Activated naive CD4-positive, alpha-beta T cell treated with anti-CD3 and anti-CD28 coated beads, Interleukin-2, amount 50 U/mL, for 24 hours (primary cell): ENCODE measurements at regions not wholly inside any gene's neighbourhood (a gene's known extent, or its start where the extent isn't known, plus 50 kb on each side); places are given as distances from the start of the nearest gene placed in this dataset.

Source experiments
- H3K27ac Mint-ChIP-seq: one replicate; pipeline ENCODE4 v1.8.0; 2021; ENCODE audit warnings: mild to moderate bottlenecking, mixed read lengths
- H3K27me3 Mint-ChIP-seq: one replicate; pipeline ENCODE4 v1.8.0; 2021; ENCODE audit warnings: mixed read lengths
- H3K36me3 Mint-ChIP-seq: one replicate; pipeline ENCODE4 v1.8.0; 2021; ENCODE audit warnings: mixed read lengths
- H3K4me1 Mint-ChIP-seq: one replicate; pipeline ENCODE4 v1.8.0; 2021; ENCODE audit warnings: mixed read lengths
- H3K4me3 Mint-ChIP-seq: one replicate; pipeline ENCODE4 v1.8.0; 2021; ENCODE audit warnings: mild to moderate bottlenecking, mixed read lengths
- H3K9me3 Mint-ChIP-seq: one replicate; pipeline ENCODE4 v1.8.0; 2021; ENCODE audit warnings: mixed read lengths

- no peak overlapping the region for H3K27ac Mint-ChIP-seq
- H3K27me3 Mint-ChIP-seq, result no peaks in the 10 kb centered on the region
- H3K4me1 Mint-ChIP-seq, result peaks cover 3% of the 10 kb centered on the region
- peaks cover 5% of the 10 kb centered on the region for H3K9me3 Mint-ChIP-seq
- peaks cover 5% of the 10 kb centered on the region for H3K36me3 Mint-ChIP-seq
- no peak overlapping the region for H3K4me3 Mint-ChIP-seq
Observed at GRCh38 chr2:43106559-43107527, 119.6 kb downstream of the ZFP36L2 start.

DNA sequence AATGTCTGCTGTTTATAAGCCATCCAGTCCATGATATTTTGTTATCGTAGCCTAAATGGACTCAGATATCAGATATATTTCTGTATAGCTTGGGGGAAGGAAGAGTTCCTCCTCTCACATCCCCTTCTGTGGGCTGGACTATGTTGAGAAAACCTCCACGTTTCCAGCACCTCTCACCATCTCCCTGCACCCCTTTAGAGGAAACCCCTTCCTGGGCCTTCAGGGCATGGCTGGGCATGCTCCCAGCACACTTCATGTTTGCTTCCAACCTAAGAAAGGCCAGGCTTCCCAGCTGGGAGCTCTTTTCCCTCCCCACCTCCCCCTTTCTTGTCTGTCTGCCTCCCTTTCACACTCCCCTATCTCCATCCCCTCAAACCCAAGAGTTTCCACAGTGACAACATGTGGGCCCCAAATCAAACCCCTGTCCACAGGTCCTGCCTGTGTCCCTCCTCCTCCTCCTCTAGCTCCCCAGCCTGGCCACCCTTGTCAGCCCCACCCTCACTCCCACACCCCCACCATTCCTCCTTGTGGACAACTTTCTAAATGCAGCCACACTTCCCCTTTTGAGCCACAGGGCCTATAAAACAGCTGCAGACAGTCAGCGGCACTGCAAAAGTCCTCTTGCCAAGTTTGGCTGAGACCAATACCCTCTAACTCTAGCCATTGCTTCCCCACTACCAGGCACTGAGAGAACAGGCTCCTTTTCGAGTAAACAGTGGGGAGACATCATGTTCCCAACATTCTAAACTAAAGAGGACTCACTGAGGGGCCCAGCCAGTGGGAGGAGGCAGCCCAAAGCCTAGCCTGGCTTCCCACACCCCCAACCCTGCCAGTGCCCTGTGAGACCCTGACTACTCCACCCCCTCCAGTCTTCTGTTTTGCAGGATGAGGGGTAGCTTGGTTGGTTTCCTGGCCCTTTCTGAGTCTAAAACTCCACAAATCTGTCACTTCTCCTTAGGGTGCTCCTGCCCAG is 120.5 kb downstream of the ZFP36L2 start:
- H3K36me3 Mint-ChIP-seq, result peaks cover 5% of the 10 kb centered on the region
- H3K4me3 Mint-ChIP-seq, result no peak overlapping the region
- H3K27ac Mint-ChIP-seq, result no peak overlapping the region
- no peaks in the 10 kb centered on the region for H3K27me3 Mint-ChIP-seq
- H3K4me1 Mint-ChIP-seq, result peaks cover 3% of the 10 kb centered on the region
- peaks cover 5% of the 10 kb centered on the region for H3K9me3 Mint-ChIP-seq

DNA sequence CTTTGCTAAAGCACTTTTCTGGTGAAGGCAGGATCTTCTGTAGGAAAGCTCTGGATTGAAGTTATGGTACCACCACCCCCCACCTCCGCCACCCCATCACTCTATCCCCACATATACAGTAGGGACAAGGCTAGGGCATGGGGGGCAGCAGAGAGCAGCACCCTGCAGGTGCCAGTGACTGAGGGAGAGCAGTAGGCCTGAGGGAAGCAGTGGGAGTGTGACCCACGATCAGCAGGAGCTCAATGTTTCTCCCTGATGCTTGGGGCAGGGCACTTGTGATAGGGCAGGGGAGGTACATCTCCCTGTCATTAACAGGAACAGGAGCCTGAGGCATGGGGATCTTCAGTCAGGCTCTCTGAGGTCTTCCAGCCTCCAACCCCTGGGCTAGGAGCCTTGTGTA is 121.6 kb downstream of the ZFP36L2 start:
- H3K27ac Mint-ChIP-seq, result no peak overlapping the region
- peaks cover 5% of the 10 kb centered on the region for H3K9me3 Mint-ChIP-seq
- H3K4me3 Mint-ChIP-seq, result no peak overlapping the region
- no peaks in the 10 kb centered on the region for H3K27me3 Mint-ChIP-seq
- peaks cover 7% of the 10 kb centered on the region for H3K36me3 Mint-ChIP-seq
- H3K4me1 Mint-ChIP-seq, result peaks cover 3% of the 10 kb centered on the region

DNA sequence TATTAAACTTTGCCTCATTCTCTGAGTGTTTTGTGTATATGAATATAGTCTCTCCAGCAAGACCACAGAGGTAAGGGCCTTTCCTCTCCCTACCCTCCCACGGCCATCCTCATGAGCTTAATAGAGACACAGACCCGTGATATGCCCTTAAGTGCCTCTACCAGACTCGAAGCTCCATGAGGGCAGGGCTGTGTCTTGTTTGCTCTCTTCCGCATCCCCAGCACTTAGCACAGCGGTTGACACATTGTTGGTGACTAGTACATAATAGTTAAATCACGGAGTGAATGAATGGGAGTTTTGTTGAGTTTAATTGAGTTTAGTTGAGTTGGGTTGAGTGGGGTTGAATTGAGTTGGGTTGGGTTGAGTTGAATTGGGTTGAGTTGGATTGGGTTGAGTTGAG is 122.3 kb downstream of the ZFP36L2 start:
- Mint-ChIP-seq H3K4me3 (no peak overlapping the region), H3K27ac (no peak overlapping the region), H3K9me3 (peaks cover 5% of the 10 kb centered on the region), H3K4me1 (peaks cover 3% of the 10 kb centered on the region), H3K27me3 (no peaks in the 10 kb centered on the region), H3K36me3 (peaks cover 9% of the 10 kb centered on the region)

- Mint-ChIP-seq H3K9me3 (peaks cover 5% of the 10 kb centered on the region), H3K4me3 (no peak overlapping the region), H3K27ac (no peak overlapping the region), H3K36me3 (peaks cover 9% of the 10 kb centered on the region), H3K27me3 (no peaks in the 10 kb centered on the region), H3K4me1 (peaks cover 3% of the 10 kb centered on the region)
Observed at GRCh38 chr2:43103093-43103404, 123.4 kb downstream of the ZFP36L2 start.

DNA sequence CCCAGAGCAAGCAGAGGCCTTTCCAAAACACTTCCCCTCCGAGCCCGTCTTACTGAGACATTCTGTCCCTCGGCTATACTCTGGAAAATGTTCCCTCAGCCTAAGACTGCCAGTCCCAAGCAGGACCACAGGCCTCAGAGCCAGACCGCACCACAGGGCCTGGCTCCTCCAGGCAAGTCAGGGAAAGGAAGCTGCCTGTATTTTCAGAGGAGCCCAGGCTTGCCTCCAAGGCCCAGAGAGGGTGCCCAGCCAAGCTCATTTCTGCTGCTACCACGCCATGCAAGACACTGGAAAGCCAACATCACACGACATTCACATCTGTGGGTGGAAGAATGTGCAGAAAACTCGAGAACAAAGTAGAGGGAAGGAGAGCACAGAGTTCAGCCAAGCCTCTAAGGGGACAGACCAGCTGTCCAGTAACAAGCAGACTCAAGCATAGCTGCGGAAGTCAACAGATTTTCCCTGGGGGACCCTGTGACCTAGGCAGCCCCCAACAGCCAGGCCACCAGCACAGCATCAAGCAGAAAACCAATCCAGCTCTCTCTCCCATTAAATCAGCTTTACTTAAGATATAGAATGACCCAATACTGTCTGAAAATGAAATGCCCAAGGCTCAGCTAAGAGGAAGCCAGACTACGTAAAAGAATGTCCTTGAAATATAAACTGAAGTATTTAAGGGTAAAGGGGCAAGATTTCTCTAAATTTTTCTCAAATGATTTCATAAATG is 123.9 kb downstream of the ZFP36L2 start:
- Mint-ChIP-seq H3K36me3 (peaks cover 9% of the 10 kb centered on the region), H3K27me3 (no peaks in the 10 kb centered on the region), H3K4me3 (no peak overlapping the region), H3K27ac (no peak overlapping the region), H3K9me3 (peaks cover 5% of the 10 kb centered on the region), H3K4me1 (peaks cover 3% of the 10 kb centered on the region)

- H3K9me3 Mint-ChIP-seq, result peaks cover 5% of the 10 kb centered on the region
- H3K27me3 Mint-ChIP-seq, result no peaks in the 10 kb centered on the region
- peaks cover 11% of the 10 kb centered on the region for H3K36me3 Mint-ChIP-seq
- H3K27ac Mint-ChIP-seq, result no peak overlapping the region
- H3K4me1 Mint-ChIP-seq, result no peaks in the 10 kb centered on the region
- no peak overlapping the region for H3K4me3 Mint-ChIP-seq
Observed at GRCh38 chr2:43101751-43102150, 124.7 kb downstream of the ZFP36L2 start.

GRCh38 chr2:43100883-43101662 is 125.3 kb downstream of the ZFP36L2 start:
- Mint-ChIP-seq H3K36me3 (peaks cover 13% of the 10 kb centered on the region), H3K27ac (no peak overlapping the region), H3K4me1 (no peaks in the 10 kb centered on the region), H3K4me3 (no peak overlapping the region), H3K27me3 (no peaks in the 10 kb centered on the region), H3K9me3 (peaks cover 5% of the 10 kb centered on the region)

DNA sequence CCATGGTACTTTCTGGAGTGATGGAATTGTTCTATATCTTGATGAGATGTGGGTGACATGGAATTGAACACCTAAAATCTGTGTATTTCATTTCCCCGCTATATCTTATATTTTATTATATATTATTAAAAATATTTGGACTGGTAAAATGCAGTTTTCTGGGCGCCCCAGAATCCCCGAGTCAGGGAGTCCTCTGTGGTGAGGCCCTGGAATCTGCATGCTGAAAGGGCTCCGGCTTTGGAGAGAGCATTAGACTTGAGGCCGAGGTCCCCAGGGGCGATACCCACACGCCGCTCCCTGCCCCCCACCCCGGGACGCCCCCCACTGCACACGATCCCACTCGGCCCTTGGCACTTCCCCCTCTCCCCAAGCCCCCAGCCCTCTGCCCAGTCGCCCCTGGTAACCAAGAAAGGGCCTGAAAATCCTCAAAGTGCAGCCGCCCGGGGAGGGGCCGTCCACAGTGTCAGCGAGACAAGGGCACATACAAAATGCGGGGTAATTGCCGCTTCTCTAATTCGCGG is 126.0 kb downstream of the ZFP36L2 start:
- Mint-ChIP-seq H3K27me3 (no peaks in the 10 kb centered on the region), H3K27ac (no peak overlapping the region), H3K9me3 (peaks cover 5% of the 10 kb centered on the region), H3K36me3 (peaks cover 13% of the 10 kb centered on the region), H3K4me3 (no peak overlapping the region), H3K4me1 (no peaks in the 10 kb centered on the region)

GRCh38 chr2:43099797-43100196 is 126.6 kb downstream of the ZFP36L2 start:
- Mint-ChIP-seq H3K27ac (no peak overlapping the region), H3K4me3 (no peak overlapping the region), H3K36me3 (peaks cover 13% of the 10 kb centered on the region), H3K27me3 (no peaks in the 10 kb centered on the region), H3K4me1 (no peaks in the 10 kb centered on the region), H3K9me3 (peaks cover 5% of the 10 kb centered on the region)

- H3K36me3 Mint-ChIP-seq, result peaks cover 10% of the 10 kb centered on the region
- H3K4me1 Mint-ChIP-seq, result no peaks in the 10 kb centered on the region
- no peaks in the 10 kb centered on the region for H3K27me3 Mint-ChIP-seq
- H3K4me3 Mint-ChIP-seq, result no peak overlapping the region
- H3K27ac Mint-ChIP-seq, result no peak overlapping the region
- no peaks in the 10 kb centered on the region for H3K9me3 Mint-ChIP-seq
Observed at GRCh38 chr2:43098539-43098938, 127.9 kb downstream of the ZFP36L2 start.

- Mint-ChIP-seq H3K9me3 (no peaks in the 10 kb centered on the region), H3K27me3 (no peaks in the 10 kb centered on the region), H3K4me1 (no peaks in the 10 kb centered on the region), H3K36me3 (peaks cover 13% of the 10 kb centered on the region), H3K27ac (no peak overlapping the region), H3K4me3 (no peak overlapping the region)
Observed at GRCh38 chr2:43097644-43098408, 128.6 kb downstream of the ZFP36L2 start.

- Mint-ChIP-seq H3K27ac (no peak overlapping the region), H3K27me3 (no peaks in the 10 kb centered on the region), H3K4me1 (no peaks in the 10 kb centered on the region), H3K4me3 (no peak overlapping the region), H3K9me3 (no peaks in the 10 kb centered on the region), H3K36me3 (peaks cover 16% of the 10 kb centered on the region)
Observed at GRCh38 chr2:43095533-43096295, 130.7 kb downstream of the ZFP36L2 start.
